Endodermal cell (in vitro differentiated cells): ENCODE measurements at regions not wholly inside any gene's neighbourhood (a gene's known extent, or its start where the extent isn't known, plus 50 kb on each side); places are given as distances from the start of the nearest gene placed in this dataset.
A peak's percentile ranks its signal among the peaks of the same experiment; 100 is the strongest.

Experiments used
- DNase-seq: peaks from one replicate; pipeline ENCODE4 v3.0.0-alpha.2; 2017
- H3K27ac ChIP-seq: 2 replicates; pipeline ENCODE4 v1.5.1; 2013; ENCODE audit warnings: mild to moderate bottlenecking, low read depth, low read length, moderate library complexity
- H3K27me3 ChIP-seq: 2 replicates; pipeline ENCODE4 v1.6.1; 2013; ENCODE audit warnings: mild to moderate bottlenecking, low read length, moderate library complexity; ENCODE audit not compliant: insufficient read depth, control insufficient read depth, poor library complexity, severe bottlenecking
- H3K36me3 ChIP-seq: 2 replicates; pipeline ENCODE4 v1.7.0; 2013; ENCODE audit warnings: mild to moderate bottlenecking, low read length, moderate library complexity; ENCODE audit not compliant: control insufficient read depth, insufficient read depth
- H3K4me1 ChIP-seq: one replicate; pipeline ENCODE4 v1.7.0; 2013; ENCODE audit warnings: low read length; ENCODE audit not compliant: control insufficient read depth, insufficient read depth
- H3K4me3 ChIP-seq: 2 replicates; pipeline ENCODE4 v1.5.1; 2013; ENCODE audit warnings: mild to moderate bottlenecking, low read length, moderate library complexity
- H3K9ac ChIP-seq: 2 replicates; pipeline ENCODE4 v1.6.1; 2013; ENCODE audit warnings: mild to moderate bottlenecking, low read length, moderate library complexity; ENCODE audit not compliant: poor library complexity, severe bottlenecking; ENCODE audit errors: extremely low read depth
- H3K9me3 ChIP-seq: 2 replicates; pipeline ENCODE4 v1.6.1; 2013; ENCODE audit warnings: mild to moderate bottlenecking, low read length, moderate library complexity; ENCODE audit not compliant: control insufficient read depth
- H3K27ac Mint-ChIP-seq: 2 replicates; pipeline ENCODE4 v1.8.0; 2020; ENCODE audit warnings: mixed read lengths
- H3K27me3 Mint-ChIP-seq: 2 replicates; pipeline ENCODE4 v1.8.0; 2021; ENCODE audit warnings: mild to moderate bottlenecking, mixed read lengths; ENCODE audit not compliant: insufficient read depth
- H3K36me3 Mint-ChIP-seq: 2 replicates; pipeline ENCODE4 v1.8.0; 2020; ENCODE audit warnings: low read depth, mixed read lengths
- H3K4me1 Mint-ChIP-seq: 2 replicates; pipeline ENCODE4 v1.8.0; 2020; ENCODE audit warnings: mixed read lengths
- H3K4me3 Mint-ChIP-seq: 2 replicates; pipeline ENCODE4 v1.8.0; 2020; ENCODE audit warnings: mild to moderate bottlenecking, moderate library complexity, mixed read lengths
- H3K9me3 Mint-ChIP-seq: 2 replicates; pipeline ENCODE4 v1.8.0; 2020; ENCODE audit warnings: mild to moderate bottlenecking, mixed read lengths
- WGBS, 2 experiments: methylation state at CpG; one replicate each; pipeline versions ENCODE4 v1.1.5 to v1.1.7; 2013; ENCODE audit warnings: missing lambda C conversion rate in 2 of 2, mixed read lengths in 1 of 2; ENCODE audit not compliant: insufficient coverage in 1 of 2, insufficient read length in 1 of 2; 5-methylcytosine and 5-hydroxymethylcytosine counted together
- TF ChIP-seq, protein P1 (sequence below): fragments of 200-600 bp; sonication (generic); conservative IDR thresholded peaks from 2 replicates; pipeline ENCODE4 v1.5.0; 2021; ENCODE audit warnings: antibody characterized with exemption, mild to moderate bottlenecking

- Mint-ChIP-seq H3K4me3 (no peak overlapping the region), H3K36me3 (no peaks in the 10 kb centered on the region), H3K9me3 (no peaks in the 10 kb centered on the region), H3K4me1 (peaks cover 17% of the 10 kb centered on the region), H3K27ac (no peak overlapping the region), H3K27me3 (peaks cover 18% of the 10 kb centered on the region)
- H3K4me1 ChIP-seq, result peaks cover 7% of the 10 kb centered on the region
- 75 to 76% methylated on average over 6 of the region's 6 CpGs for WGBS, 2 experiments
- TF ChIP-seq, protein P1, sequence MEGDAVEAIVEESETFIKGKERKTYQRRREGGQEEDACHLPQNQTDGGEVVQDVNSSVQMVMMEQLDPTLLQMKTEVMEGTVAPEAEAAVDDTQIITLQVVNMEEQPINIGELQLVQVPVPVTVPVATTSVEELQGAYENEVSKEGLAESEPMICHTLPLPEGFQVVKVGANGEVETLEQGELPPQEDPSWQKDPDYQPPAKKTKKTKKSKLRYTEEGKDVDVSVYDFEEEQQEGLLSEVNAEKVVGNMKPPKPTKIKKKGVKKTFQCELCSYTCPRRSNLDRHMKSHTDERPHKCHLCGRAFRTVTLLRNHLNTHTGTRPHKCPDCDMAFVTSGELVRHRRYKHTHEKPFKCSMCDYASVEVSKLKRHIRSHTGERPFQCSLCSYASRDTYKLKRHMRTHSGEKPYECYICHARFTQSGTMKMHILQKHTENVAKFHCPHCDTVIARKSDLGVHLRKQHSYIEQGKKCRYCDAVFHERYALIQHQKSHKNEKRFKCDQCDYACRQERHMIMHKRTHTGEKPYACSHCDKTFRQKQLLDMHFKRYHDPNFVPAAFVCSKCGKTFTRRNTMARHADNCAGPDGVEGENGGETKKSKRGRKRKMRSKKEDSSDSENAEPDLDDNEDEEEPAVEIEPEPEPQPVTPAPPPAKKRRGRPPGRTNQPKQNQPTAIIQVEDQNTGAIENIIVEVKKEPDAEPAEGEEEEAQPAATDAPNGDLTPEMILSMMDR, result no peak
- no peak for DNase-seq
- H3K9me3 ChIP-seq, result no peaks in the 10 kb centered on the region
- no peak overlapping the region for H3K4me3 ChIP-seq
- no peak overlapping the region for H3K9ac ChIP-seq
- no peaks in the 10 kb centered on the region for H3K27me3 ChIP-seq
- H3K27ac ChIP-seq, result no peak overlapping the region
- no peaks in the 10 kb centered on the region for H3K36me3 ChIP-seq
These were observed 94.1 kb upstream of the VANGL1 start for GRCh38 chr1:115547696-115548095.

DNA sequence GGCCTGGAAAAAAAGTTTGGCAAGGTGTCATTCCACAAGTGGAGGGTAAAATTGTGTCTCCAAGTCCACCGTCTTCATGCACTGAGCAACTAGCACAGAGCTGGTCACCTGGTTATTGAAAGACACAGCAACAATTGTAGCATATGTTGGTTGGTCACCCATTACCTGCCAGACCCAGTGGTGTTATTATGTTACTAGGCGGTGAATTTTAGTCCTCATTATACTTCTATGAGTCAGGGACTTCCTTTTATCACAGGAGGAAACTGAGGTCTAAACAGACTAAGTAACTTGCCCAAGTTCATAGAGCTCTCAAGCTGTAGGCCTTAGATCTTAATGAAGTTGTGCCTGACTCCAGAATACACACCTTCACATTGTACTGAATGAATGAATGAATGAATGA is 94.9 kb upstream of the VANGL1 start:
- Histone ChIP-seq H3K9me3 (no peaks in the 10 kb centered on the region), H3K27me3 (no peaks in the 10 kb centered on the region), H3K4me1 (peaks cover 7% of the 10 kb centered on the region), H3K4me3 (no peak overlapping the region), H3K9ac (no peak overlapping the region), H3K36me3 (no peaks in the 10 kb centered on the region), H3K27ac (no peak overlapping the region)
- H3K27me3 Mint-ChIP-seq, result peaks cover 13% of the 10 kb centered on the region
- TF ChIP-seq, protein P1, result no peak
- WGBS, 2 experiments, result 93 to 94% methylated on average over 2 of the region's 2 CpGs
- peaks cover 15% of the 10 kb centered on the region for H3K4me1 Mint-ChIP-seq
- H3K36me3 Mint-ChIP-seq, result no peaks in the 10 kb centered on the region
- no peak overlapping the region for H3K27ac Mint-ChIP-seq
- no peak overlapping the region for H3K4me3 Mint-ChIP-seq
- DNase-seq, result no peak
- H3K9me3 Mint-ChIP-seq, result no peaks in the 10 kb centered on the region

DNA sequence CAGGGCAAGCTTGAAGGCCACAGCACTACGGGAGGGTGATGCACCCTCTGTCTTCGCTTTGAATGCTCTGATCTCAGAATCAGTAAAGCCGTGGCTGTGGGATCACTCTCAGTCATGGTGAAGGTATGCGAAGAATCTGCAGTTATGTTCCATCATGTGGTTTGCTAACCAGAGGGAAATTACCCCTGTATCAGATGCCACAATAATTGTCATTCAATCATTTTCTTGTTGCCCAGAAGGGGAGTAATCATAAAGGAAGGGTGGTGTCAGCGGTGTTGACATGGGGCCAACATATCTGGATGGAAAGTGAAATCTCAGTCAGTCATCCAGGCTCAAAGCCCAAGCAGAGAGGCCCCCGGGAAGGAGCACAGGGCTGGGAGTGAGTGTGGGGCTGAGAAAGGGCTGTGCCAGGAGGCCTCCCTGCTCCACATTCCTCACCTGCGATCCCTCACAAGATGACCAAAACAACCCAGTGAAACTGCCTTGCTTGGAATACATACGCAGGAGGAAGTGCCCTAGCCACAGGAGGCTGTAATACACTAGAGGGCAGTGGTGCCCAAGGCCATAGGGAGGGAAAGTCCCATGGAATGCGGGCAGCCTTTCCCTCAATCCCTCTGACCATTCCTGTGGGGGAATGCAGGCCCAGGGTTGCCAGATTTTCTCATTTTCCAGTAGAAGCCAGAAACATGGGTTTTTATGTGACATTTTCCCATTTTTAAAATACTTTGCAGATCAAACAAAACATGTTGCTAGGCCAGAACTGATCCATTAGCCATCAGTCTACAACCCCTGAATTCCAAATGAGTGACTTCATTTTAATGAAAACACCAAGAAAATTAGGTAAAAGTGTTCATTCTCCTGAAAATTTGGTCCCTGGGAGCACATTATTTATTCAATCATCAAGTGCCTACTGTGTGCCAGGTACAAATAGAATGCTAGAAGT is 95.7 kb upstream of the VANGL1 start:
- TF ChIP-seq, protein P1, result peak; percentile 85
- Mint-ChIP-seq H3K9me3 (no peaks in the 10 kb centered on the region), H3K4me3 (no peak overlapping the region), H3K36me3 (no peaks in the 10 kb centered on the region), H3K27me3 (peaks cover 8% of the 10 kb centered on the region), H3K4me1 (peaks cover 15% of the 10 kb centered on the region), H3K27ac (peak overlapping the region; percentile 98)
- Histone ChIP-seq H3K27me3 (no peaks in the 10 kb centered on the region), H3K36me3 (no peaks in the 10 kb centered on the region), H3K9ac (no peak overlapping the region), H3K9me3 (no peaks in the 10 kb centered on the region), H3K27ac (peak overlapping the region; percentile 67), H3K4me3 (no peak overlapping the region), H3K4me1 (peaks cover 7% of the 10 kb centered on the region)
- DNase-seq, result peak; percentile 93
- 53 to 57% methylated on average over 6 to 9 of the region's 9 CpGs for WGBS, 2 experiments
